Ovary (tissue), 3 donors: ENCODE measurements at regions not wholly inside any gene's neighbourhood (a gene's known extent, or its start where the extent isn't known, plus 50 kb on each side); places are given as distances from the start of the nearest gene placed in this dataset.

Experiments used
- EP300 ChIP-seq: sonication (generic); formaldehyde crosslinking; IDR thresholded peaks from one replicate; pipeline ENCODE4 v1.6.1; 2017; ENCODE audit warnings: antibody characterized with exemption
- POLR2A ChIP-seq: fragments of 450-650 bp; IDR thresholded peaks from one replicate; pipeline ENCODE4 v1.6.1; 2017; ENCODE audit warnings: antibody characterized with exemption, mild to moderate bottlenecking, moderate library complexity
- TF ChIP-seq, protein P1 (sequence below), 3 donors: fragments of 450-650 bp in 2 of 3; fragments of 200-600 bp in 1 of 3; IDR thresholded peaks; one replicate each; pipeline versions ENCODE4 v1.5.1 to v1.8.0; 2016 to 2022; ENCODE audit warnings: antibody characterized with exemption in 3 of 3, mild to moderate bottlenecking in 1 of 3
- donor health status: DM: no; HTN: no; CAD: no.

- TF ChIP-seq, protein P1, sequence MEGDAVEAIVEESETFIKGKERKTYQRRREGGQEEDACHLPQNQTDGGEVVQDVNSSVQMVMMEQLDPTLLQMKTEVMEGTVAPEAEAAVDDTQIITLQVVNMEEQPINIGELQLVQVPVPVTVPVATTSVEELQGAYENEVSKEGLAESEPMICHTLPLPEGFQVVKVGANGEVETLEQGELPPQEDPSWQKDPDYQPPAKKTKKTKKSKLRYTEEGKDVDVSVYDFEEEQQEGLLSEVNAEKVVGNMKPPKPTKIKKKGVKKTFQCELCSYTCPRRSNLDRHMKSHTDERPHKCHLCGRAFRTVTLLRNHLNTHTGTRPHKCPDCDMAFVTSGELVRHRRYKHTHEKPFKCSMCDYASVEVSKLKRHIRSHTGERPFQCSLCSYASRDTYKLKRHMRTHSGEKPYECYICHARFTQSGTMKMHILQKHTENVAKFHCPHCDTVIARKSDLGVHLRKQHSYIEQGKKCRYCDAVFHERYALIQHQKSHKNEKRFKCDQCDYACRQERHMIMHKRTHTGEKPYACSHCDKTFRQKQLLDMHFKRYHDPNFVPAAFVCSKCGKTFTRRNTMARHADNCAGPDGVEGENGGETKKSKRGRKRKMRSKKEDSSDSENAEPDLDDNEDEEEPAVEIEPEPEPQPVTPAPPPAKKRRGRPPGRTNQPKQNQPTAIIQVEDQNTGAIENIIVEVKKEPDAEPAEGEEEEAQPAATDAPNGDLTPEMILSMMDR (IDR thresholded peaks at IDR 0.05), result no peak
- no peak for TF ChIP-seq EP300
- no peak for TF ChIP-seq POLR2A
Measured at GRCh38 chr10:61320257-61320587, 133.0 kb downstream of the TMEM26 start.
